Activated B cell treated with CpG ODN at 0.5 μM for 24 hours (primary cell): ENCODE measurements at regions not wholly inside any gene's neighbourhood (a gene's known extent, or its start where the extent isn't known, plus 50 kb on each side); places are given as distances from the start of the nearest gene placed in this dataset.

Source experiments
- ATAC-seq: fragments of 200-7000 bp; cut with Tn5 transposase; one replicate; pipeline ENCODE4 v1.10.0; 2021; ENCODE audit warnings: low read depth, mild to moderate bottlenecking, moderate library complexity
- CTCF ChIA-PET: fragments of 350-600 bp; sonication (Branson Sonifier 250); formaldehyde crosslinking; loops from one replicate; lab custom pipeline; 2021; ENCODE audit warnings: antibody characterized with exemption; lab: Charles Lee
- POLR2A ChIA-PET: fragments of 350-600 bp; sonication (Branson Sonifier 250); formaldehyde crosslinking; loops from one replicate; lab custom pipeline; 2021; ENCODE audit warnings: antibody characterized with exemption; lab: Charles Lee
- DNase-seq: peaks from one replicate; pipeline ENCODE4 v3.0.0; 2022
- H3K27ac Mint-ChIP-seq: one replicate; pipeline ENCODE4 v1.8.0; 2020; ENCODE audit warnings: mixed read lengths
- H3K27me3 Mint-ChIP-seq: one replicate; pipeline ENCODE4 v1.8.0; 2021; ENCODE audit warnings: mixed read lengths
- H3K36me3 Mint-ChIP-seq: one replicate; pipeline ENCODE4 v1.8.0; 2021; ENCODE audit warnings: low read depth, mixed read lengths
- H3K4me1 Mint-ChIP-seq: one replicate; pipeline ENCODE4 v1.8.0; 2021; ENCODE audit warnings: mixed read lengths
- H3K4me3 Mint-ChIP-seq: one replicate; pipeline ENCODE4 v1.8.0; 2020; ENCODE audit warnings: mild to moderate bottlenecking, mixed read lengths
- H3K9me3 Mint-ChIP-seq: one replicate; pipeline ENCODE4 v1.8.0; 2020; ENCODE audit warnings: mixed read lengths
- CTCF ChIP-seq: fragments of 200-600 bp; IDR thresholded peaks from one replicate; pipeline ENCODE4 v1.8.0; 2022; ENCODE audit warnings: antibody characterized with exemption, mild to moderate bottlenecking
- intact Hi-C: fragments of 100-400 bp; cut with micrococcal nuclease; formaldehyde crosslinking; loops from one replicate; pipeline ENCODE4 v1.15.1; 2024

DNA sequence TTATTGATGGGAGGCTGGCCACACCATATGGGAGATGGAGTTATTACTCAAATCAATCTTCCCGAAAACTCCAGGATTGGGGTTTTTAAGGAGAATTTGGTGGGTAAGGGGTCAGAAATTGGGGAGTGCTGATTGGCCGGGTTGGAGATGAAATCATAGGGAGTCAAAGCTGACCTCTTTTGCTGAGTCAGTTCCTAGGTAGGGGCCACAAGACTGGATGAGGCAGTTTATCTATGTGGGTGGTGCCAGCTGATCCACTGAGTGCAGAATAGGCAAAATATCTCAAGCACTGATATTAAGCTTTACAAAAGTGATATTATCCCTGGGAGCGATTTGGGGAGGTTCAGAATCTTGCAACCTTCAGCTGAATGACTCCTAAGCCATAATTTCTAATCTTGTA, 75.7 kb upstream of the CLINT1 start:
- POLR2A ChIA-PET = interaction anchor here (0.7 kb wide), 1 partner anchor 873 kb away, joined by 3 read pairs; no protein-coding TSS in a partner anchor
- Mint-ChIP-seq H3K27ac (no peak overlapping the region), H3K9me3 (peaks cover 9% of the 10 kb centered on the region)

DNA sequence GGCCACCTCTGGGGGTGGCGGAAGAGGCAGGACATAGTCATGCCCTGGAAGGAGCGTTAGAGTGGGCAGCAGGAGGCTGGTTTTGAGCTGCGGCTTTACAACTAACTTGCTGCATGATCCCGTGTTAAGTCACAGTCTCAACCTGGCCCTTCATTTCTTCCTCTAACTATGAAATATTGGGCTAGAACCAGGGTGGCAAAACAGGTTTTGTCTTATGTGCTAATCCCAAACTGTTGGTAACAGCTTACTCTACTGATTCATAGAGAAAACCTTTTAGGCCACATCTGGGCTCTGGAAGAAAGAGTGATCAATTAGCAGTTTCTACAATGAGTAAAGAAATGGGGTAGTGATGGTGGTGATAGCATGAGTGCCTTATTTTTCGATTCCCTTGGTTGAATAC, 74.1 kb upstream of the CLINT1 start:
- no peak for TF ChIP-seq CTCF
- H3K27me3 Mint-ChIP-seq = no peaks in the 10 kb centered on the region
- no peaks in the 10 kb centered on the region for H3K4me1 Mint-ChIP-seq
- H3K9me3 Mint-ChIP-seq = peaks cover 9% of the 10 kb centered on the region
- CTCF ChIA-PET = interaction anchor here (1.3 kb wide), 2 partner anchors 62 to 170 kb away, joined by 3 read pairs; no protein-coding TSS in a partner anchor
- DNase-seq (no peak), ATAC-seq (no peak)
- H3K36me3 Mint-ChIP-seq = peaks cover 2% of the 10 kb centered on the region
- no peak overlapping the region for H3K27ac Mint-ChIP-seq
- POLR2A ChIA-PET = interaction anchor here (0.8 kb wide), 1 partner anchor 74 kb away, joined by 10 read pairs; the partner anchor contains the start of gene CLINT1
- intact Hi-C loops = no loop called here
- no peak overlapping the region for H3K4me3 Mint-ChIP-seq

More for the DNA sequence above, 75.7 kb upstream of the CLINT1 start:
- intact Hi-C loops = no loop called here
- CTCF ChIA-PET = no interaction called here
- DNase-seq (no peak), ATAC-seq (no peak)
- no peaks in the 10 kb centered on the region for H3K4me1 Mint-ChIP-seq
- no peak overlapping the region for H3K4me3 Mint-ChIP-seq
- TF ChIP-seq CTCF = no peak
- H3K36me3 Mint-ChIP-seq = peaks cover 2% of the 10 kb centered on the region
- H3K27me3 Mint-ChIP-seq = no peaks in the 10 kb centered on the region

GRCh38 chr5:157930710-157931109, 71.8 kb upstream of the CLINT1 start:
- CTCF ChIA-PET = no interaction called here

DNA sequence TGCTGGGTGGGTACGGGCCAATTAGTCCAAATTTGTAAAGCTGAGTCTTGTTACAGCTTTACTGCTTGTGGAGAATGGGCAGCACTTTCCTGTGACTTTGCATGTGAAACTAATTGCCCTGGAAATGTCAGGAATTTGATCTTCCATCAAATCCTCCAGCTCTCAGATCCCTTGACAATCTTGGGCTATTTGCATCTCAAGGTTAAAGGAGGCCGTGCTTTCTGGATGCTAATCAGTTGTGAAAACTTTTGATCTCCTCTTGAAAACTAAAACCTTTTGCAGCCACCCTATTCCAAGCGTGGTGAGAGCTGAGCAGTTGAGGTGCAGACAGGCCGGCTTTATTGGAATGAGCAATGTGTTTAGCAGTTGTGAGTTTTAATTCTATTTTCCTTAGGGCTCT, 68.0 kb upstream of the CLINT1 start:
- intact Hi-C loops = no loop called here
- H3K9me3 Mint-ChIP-seq = no peaks in the 10 kb centered on the region
- no peak overlapping the region for H3K27ac Mint-ChIP-seq
- H3K4me3 Mint-ChIP-seq = no peak overlapping the region
- ATAC-seq = no peak
- H3K4me1 Mint-ChIP-seq = no peaks in the 10 kb centered on the region
- TF ChIP-seq CTCF = no peak
- no peaks in the 10 kb centered on the region for H3K36me3 Mint-ChIP-seq
- CTCF ChIA-PET = no interaction called here
- peaks cover 2% of the 10 kb centered on the region for H3K27me3 Mint-ChIP-seq
- POLR2A ChIA-PET = no interaction called here
- DNase-seq = no peak

More at GRCh38 chr5:157930710-157931109, 71.8 kb upstream of the CLINT1 start:
- no peak for TF ChIP-seq CTCF
- H3K9me3 Mint-ChIP-seq = peaks cover 9% of the 10 kb centered on the region
- no peak overlapping the region for H3K4me3 Mint-ChIP-seq
- no peak for DNase-seq
- peaks cover 2% of the 10 kb centered on the region for H3K36me3 Mint-ChIP-seq
- no peaks in the 10 kb centered on the region for H3K4me1 Mint-ChIP-seq
- H3K27ac Mint-ChIP-seq = no peak overlapping the region
- POLR2A ChIA-PET = no interaction called here
- intact Hi-C loops = no loop called here
- peaks cover 2% of the 10 kb centered on the region for H3K27me3 Mint-ChIP-seq
- no peak for ATAC-seq

GRCh38 chr5:157925786-157926671, 67.1 kb upstream of the CLINT1 start:
- ChIA-PET CTCF (no interaction called here), POLR2A (no interaction called here)
- TF ChIP-seq CTCF = no peak
- no peak overlapping the region for H3K4me3 Mint-ChIP-seq
- H3K27ac Mint-ChIP-seq = no peak overlapping the region
- intact Hi-C loops = no loop called here
- H3K36me3 Mint-ChIP-seq = no peaks in the 10 kb centered on the region
- no peaks in the 10 kb centered on the region for H3K9me3 Mint-ChIP-seq
- DNase-seq (no peak), ATAC-seq (no peak)
- H3K4me1 Mint-ChIP-seq = no peaks in the 10 kb centered on the region
- H3K27me3 Mint-ChIP-seq = peaks cover 2% of the 10 kb centered on the region
